HG02870 (cell line): ENCODE measurements at regions not wholly inside any gene's neighbourhood (a gene's known extent, or its start where the extent isn't known, plus 50 kb on each side); places are given as distances from the start of the nearest gene placed in this dataset.
"Not testable (repeated sequence)": the region's sequence is repeated elsewhere in the genome, so short reads cannot be mapped to it uniquely, and the experiment has no call there.

Experiments used
- ATAC-seq: cut with Tn5 transposase; IDR thresholded peaks from one replicate; pipeline ENCODE4 v1.9.1; 2021; ENCODE audit warnings: mild to moderate bottlenecking, moderate library complexity; ENCODE audit not compliant: unreplicated experiment

DNA sequence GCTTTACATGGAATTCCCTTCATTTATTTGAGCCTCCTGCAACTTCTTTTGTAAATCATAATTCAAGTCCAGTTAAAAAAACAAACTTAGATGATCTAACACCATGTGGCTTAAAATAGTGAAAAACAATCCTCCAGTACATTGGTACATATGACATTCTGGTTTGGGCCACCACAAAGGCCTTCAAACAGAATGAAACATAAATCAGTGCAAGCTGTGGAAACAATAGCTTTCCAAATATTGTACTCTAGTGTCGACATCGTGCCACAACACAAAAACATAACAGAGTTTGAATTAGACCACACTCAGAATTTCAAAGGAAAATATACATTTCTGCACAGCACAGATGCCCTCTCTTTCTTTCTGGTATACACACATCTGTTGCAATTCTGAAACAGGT, 751.3 kb downstream of the SLC6A15 start:
- ATAC-seq = no peak

DNA sequence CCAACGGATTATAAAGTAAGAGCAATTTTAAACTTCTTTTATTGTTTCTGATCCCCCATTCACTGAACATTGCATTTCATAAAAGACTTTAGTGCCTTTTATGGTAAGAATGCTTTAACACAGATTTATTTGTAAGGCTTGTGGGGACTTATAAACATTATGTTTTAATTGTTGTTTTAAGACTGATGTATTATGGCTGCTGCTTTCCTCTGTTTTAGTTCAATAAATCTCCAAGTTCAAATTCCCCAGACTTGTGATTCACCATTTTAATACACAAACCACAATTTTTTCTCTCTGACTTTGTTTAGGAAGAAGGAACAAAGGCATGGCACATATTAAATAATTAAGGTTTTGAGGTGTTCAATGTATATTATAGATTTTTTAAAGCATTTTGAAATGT, 753.3 kb downstream of the SLC6A15 start:
- ATAC-seq = no peak

DNA sequence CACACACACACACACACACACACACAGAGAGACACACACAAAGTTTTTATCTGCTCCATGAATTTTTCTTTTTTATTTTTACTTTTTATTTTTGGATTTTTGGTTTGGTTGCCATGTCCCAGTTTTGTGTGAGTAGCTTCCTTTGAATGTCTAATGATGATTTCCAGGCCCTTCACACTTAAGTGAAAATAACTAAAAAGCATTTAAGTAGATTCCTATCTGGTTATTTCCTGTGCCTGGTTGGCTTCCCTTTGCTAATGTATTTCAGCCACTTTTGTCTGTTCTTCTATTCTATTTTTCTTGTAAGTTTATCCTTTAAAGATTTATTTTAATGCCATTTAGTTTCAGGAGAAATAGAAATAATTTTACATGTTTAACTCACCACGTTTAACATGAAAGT, 755.4 kb downstream of the SLC6A15 start:
- no peak for ATAC-seq

DNA sequence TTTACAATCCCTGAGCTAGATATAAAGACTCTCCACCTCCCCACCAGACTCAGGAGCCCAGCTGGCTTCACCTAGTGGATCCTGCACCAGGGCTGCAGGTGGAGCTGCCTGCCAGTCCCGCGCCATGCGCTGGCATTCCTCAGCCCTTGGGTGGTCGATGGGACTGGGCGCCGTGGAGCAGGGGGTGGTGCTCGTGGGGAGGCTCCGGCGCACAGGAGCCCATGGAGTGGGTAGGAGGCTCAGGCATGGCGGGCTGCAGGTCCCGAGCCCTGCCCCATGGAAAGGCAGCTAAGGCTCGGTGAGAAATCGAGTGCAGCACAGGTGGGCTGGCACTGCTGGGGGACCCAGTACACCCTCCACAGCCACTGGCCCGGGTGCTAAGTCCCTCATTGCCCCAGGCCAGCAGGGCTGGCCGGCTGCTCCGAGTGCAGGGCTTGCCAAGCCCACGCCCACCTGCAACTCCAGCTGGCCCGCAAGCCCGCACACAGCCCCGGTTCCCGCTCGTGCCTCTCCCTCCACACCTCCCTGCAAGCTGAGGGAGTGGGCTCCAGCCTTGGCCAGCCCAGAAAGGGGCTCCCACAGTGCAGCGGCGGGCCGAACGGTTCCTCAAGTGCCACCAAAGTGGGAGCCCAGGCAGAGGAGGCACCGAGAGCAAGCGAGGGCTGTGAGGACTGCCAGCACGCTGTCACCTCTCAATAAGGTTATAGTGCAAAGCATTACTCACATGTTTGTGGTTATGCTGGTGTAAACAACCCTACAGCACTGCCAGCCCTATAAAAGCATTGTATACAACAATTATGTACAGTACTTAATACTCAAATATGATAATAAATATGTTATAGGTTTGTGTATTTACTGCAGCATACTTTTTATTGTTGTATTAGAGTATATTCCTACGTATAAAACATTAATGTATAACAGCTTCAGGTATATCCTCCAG, 757.3 kb downstream of the SLC6A15 start:
- ATAC-seq = not testable (repeated sequence)

DNA sequence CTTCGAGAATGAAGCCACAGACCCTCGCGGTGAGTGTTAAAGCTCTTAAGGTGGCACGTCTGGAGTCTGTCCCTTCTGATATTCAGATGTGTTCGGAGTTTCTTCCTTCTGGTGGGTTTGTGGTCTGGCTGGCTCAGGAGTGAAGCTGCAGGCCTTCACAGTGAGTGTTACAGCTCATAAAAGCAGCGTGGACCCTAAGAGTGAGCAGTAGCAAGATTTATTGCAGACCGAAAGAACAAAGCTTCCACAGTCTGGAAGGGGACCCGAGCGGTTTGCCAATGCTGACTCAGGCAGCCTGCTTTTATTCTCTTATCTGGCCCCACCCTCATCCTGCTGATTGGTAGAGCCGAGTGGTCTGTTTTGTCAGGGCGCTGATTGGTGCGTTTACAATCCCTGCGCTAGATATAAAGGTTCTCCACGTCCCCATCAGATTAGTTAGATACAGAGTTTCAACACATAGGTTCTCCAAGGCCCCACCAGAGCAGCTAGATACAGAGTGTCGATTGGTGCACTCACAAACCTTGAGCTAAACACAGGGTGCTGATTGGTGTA, 758.1 kb downstream of the SLC6A15 start:
- ATAC-seq = not testable (repeated sequence)

DNA sequence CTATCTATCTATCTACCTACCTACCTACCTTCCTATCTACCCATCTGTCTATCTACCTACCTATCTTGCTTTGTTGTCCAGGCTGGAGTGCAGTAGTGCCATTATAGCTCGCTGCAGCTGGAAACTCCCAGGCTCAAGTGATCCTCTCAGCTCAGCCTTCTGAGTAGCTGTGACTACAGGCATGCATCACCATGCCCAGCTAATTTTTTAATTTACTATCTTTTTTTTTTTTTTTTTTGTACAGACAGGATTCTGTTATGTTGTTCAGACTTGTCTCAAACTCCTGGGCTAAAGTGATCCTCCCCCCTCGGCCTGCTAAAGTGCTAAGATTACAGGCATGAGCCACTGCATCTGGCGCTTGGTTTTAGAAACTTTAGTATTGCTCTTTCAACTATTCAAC, 762.4 kb downstream of the SLC6A15 start:
- no peak for ATAC-seq

DNA sequence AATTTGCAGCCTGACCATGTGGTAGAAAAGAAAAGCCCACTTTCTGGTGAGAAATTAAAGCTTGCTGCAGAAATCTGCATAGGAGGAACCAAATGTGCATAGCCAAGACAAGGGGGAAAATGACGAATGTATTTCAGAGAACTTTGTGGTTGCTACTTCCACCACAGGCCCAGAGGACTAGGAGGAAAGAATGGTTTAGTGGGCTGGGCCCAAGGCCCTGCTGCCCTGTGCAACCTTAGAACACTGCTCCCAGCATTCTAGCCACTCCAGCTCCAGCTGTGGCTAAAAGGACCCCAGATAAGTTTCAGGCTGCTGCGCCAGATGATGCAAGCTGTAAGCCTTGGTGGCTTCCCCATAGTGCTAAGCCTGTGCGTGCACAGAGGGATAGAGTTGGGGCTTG, 764.3 kb downstream of the SLC6A15 start:
- no peak for ATAC-seq

DNA sequence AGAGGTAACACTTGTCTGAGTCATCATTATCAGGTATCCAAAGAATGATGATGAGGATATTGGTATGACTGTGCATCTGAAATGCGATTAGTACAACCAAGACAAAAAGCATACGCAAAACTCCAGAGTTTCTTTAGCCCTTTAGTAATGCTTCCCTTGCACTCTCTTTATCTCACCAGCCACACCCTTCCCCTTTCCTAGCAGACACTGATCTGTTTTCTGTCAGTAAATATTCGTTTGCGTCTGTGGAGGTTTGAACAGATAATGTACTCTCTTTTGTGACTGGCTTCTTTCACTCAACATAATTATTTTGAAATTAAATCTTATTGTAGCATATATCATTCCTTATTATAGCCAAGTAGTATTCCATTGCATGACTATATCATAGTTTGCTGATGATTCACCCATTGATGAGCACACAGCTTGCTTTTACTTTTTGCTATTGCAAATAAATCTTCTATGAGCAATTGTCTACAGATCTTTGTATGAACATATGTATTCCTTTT, 775.7 kb downstream of the SLC6A15 start:
- ATAC-seq = no peak

DNA sequence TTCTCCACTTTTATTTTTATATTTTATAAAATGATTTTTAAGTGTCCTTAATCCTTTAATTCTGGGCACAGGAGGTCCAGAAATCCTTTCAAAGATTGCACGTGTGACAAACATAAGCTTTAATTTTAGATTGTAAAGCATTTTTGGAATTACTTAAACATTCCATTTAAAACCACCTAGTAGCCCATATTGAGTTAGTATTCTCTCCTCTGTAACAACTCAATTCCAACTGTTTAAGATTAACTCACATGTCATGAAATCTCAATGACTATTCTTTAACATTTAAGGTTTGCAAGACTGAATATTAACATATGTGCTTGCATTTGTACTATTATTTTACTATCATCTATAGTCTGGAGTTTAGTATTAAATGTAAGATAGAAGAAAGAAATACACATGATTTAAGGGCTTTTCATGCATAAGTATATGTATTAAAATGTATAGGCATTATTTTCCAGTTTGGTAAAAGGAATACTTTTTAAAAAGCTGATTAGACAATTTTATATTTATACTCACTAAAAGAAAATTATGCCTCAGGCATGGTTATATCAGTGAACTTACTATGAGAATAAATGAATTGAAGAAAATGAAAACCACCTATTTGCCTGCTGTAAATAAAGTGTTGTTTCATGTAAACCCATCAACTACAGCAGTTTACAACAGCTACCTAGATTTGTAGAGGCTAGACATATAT, 776.9 kb downstream of the SLC6A15 start:
- no peak for ATAC-seq

DNA sequence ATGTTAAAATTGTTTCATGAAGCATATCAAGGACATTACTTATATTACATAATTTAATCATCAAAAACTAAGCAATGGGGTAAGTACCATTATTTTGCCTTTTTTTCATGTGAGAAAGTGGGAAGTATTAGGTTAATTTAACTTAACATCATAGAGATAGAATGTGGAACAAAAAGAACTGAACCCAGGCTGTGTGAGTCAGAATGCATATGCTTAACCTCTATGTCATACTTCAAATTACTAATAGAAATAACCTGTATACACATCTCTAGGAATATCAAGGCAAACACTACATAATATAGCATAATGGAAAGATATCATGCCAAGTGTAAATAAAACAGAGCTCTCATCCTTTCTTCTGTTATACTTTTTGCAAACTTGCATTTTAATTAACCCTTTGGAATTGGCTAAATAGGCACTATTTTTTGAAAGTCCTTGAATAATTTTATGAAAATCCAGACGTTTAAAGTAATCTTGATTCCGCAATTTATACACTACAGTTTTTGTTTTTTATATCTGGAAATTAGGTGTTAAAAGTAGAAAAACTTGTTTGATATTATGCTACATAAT, 777.7 kb downstream of the SLC6A15 start:
- ATAC-seq = no peak

DNA sequence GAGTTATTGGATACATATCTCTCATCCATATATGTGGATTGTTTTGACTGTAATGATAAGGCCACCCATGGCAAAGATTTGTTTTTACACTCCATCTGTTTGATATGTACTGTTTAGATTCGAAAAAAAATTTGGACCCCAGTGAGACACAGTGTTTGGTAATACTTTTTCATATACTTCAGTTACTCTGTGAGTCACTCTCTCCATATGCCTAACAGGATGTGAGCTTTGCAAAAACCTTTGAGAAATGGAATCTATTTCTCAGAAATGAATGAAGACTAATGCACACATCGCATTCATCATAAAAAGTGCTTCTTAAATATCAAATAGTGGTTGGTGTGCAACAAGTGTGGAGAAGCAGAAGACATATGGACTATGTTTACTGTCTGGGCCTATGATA, 781.5 kb downstream of the SLC6A15 start:
- no peak for ATAC-seq

DNA sequence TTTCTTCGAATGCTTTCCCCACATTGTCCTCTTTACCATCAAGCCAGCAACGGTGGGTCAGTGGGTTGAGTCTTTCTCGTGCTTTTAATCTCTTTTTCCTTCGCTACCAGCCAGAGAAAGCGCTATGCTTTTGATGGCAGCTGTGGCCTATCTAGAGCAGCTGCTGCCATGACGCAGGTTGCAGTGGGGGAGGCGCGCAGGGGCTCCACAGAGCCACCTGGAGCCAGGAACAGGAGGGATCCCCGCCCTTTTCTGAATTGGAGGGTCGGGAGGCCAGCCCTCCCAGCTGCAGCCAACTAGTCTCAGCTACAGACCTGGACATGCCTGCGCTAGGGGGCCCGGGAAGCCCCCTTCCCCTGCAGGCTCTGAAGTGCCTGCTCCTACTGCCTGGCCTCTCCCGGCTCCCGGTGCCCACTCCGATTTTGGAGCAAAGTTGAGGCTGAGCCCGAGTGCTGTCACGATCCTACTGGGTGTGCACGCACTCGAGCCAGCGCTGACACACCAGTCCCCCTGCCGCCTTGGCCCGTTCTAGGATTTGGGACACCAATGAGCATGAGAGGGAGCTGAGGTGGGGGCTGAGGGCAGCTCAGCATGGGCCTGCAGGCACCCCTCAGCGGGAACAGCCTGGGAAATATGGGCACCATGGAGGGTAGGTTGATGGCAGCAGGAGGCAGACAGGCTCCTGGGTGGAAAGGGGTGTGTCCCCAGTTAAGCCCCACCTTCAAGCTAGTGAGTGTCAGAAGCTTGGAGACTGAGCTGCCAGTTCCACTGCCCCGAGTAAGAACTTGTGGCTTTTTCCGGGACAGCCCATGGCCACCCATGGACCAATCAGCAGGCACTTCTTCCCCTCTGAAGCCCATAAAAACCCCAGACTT, 784.2 kb downstream of the SLC6A15 start:
- ATAC-seq = no peak

DNA sequence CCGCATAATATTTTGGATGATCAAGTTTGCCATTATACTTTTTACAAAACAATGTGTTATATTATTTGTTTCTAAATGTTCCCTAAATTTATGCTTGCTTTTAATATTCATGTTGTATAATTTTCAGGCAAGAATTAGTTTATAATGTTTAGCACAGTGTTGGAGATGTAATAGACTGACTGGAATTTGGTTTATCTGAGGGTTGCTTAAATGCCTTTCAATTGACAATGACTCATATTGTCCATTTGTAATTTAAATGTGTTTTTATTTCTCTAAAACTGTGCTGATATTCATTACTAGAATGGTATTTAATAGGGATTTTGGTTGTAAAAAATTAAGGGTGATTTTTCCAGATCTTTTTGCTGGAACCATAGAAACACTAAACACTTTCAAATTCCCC, 788.4 kb downstream of the SLC6A15 start:
- no peak for ATAC-seq

DNA sequence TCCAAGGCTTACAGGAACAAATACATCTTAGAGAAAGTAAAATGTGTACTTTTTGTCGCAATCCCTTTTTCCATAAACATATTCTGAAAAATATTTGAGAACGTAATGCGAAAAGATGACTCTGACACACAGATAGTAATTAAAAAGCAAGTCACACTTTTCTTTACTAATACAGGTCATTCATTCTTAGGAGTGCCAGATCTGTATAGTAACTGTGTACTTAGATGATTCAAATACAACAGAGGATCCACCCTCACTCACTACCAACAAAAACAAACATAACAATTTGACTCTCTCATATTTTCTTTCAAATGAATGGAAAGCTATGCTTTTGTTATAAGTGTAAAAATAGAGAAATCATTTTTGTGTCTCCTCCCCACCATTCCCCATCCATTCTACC, 795.4 kb downstream of the SLC6A15 start:
- ATAC-seq = no peak

DNA sequence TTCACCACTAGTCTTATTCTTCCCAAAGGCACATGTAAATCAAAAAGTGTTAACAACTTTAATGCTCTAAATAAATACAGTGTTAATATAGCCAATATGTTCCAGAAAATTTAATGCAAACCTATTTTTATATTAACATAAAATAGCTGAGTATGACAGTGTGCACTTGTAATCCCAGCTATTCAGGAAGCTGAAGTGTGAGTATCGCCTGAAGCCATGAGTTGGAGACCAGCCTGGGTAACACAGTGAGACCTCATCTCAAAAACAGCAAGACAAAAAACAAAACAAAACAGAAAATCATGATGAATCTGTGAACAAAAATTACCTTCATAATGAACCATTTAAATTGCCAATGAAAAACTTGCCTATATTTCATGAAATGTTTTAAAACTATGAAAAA, 798.9 kb downstream of the SLC6A15 start:
- no peak for ATAC-seq

DNA sequence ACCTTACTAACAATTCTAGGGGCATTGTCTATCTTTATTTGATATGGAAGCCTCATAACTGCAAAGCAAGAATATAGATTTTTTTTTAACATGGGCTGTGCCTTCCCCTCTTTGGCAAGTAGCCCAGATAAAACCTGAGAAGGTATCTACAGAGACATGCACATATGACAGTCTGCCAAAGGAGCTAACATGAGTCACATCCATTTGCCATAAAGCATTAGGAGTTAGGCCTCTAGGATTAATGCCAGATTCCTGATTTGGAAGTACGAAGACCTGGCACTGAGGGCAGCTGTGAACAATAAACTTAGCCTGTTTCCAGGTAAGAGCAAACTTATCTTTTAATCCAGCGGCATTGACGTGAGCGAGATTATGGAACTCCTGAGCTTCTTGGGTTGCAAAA, 808.7 kb downstream of the SLC6A15 start:
- ATAC-seq = not testable (repeated sequence)

DNA sequence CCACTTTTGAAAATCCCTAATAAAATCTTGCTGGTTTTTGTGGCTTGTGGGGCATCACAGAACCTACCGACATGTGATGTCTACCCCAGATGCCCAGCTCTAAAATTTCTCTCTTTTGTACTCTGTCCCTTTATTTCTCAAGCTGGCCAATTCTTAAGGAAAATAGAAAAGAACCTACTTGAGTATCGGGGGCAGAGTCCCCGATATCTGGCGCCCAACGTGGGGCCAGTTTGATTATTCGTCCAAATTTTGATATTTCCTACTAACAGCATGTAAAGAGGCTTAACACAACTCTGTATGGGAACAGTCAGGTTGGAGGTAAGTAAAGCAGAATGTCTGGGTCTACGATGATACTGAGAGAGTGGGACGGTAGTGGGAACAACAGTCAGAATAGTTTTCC, 810.6 kb downstream of the SLC6A15 start:
- ATAC-seq = not testable (repeated sequence)

DNA sequence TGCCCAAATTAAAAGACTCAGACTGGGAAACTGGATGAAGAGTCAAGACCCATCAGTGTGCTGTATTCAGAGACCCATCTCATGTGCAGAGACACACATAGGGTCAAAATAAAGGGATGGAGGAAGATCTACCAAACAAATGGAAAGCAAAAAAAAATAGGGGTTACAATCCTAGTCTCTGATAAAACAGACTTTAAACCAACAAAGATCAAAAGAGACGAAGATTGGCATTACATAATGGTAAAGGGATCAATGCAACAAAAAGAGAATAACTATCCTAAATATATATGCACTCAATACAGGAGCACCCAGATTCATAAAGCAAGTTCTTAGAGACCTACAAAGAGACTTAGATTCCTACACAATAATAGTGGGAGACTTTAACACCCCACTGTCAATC, 813.0 kb downstream of the SLC6A15 start:
- not testable (repeated sequence) for ATAC-seq

DNA sequence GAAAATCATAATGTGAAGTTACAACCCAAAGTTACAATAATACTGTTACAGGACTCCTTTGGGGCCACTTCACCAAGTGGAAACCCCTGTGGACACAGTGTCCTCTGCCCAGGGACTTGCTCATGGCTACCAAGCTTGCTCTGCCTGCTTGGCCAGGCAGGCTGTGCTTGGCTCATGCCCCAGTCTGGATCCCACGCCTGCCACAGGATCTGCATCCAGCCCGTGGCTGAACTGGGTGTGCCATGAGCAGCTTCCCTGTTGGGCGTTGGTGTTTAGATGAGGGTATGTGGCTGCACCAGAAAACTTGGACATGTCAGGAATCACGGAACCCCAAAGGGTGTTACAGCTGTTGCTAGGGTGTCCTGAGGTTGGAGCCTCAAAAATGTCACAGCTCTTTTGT, 820.9 kb downstream of the SLC6A15 start:
- no peak for ATAC-seq

DNA sequence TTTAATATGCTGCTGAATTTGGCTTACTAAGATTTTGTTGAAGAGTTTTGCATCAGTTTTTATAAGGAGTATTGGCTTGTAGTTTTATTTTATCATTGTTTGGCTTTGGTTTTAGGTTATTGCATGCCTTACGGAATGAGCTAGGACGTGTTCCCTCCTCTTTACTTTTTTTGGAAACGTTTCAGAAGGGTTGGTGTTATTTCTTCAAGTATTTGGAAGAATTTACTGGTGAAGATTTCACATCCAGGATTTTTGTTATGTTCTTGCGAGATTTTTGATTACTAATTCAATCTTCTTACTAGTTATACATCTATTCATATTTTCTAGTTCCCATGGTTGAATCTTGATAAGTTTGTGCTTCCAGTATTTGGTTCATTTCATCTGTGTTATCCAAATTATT, 823.2 kb downstream of the SLC6A15 start:
- ATAC-seq = no peak
